Left ventricle myocardium inferior (tissue), 1 donor: ENCODE measurements at regions not wholly inside any gene's neighbourhood (a gene's known extent, or its start where the extent isn't known, plus 50 kb on each side); places are given as distances from the start of the nearest gene placed in this dataset.

Experiments used
- DNase-seq: peaks from one replicate; pipeline ENCODE4 v3.0.0-alpha.2; 2020
- H3K27ac ChIP-seq: fragments of 200-600 bp; replicated peaks from 2 replicates; pipeline ENCODE4 v1.8.0; 2021
- H3K27me3 ChIP-seq: fragments of 200-600 bp; 2 replicates; pipeline ENCODE4 v1.8.0; 2021; ENCODE audit warnings: low read depth
- H3K36me3 ChIP-seq: fragments of 200-600 bp; 2 replicates; pipeline ENCODE4 v1.8.0; 2021
- H3K4me1 ChIP-seq: fragments of 200-600 bp; 2 replicates; pipeline ENCODE4 v1.8.0; 2021
- H3K4me3 ChIP-seq: fragments of 200-600 bp; 2 replicates; pipeline ENCODE4 v1.8.0; 2021; ENCODE audit warnings: mild to moderate bottlenecking, moderate library complexity
- H3K9me3 ChIP-seq: fragments of 200-600 bp; replicated peaks from 2 replicates; pipeline ENCODE4 v1.8.0; 2021
- CTCF ChIP-seq: fragments of 200-600 bp; IDR thresholded peaks from 2 replicates; pipeline ENCODE4 v1.8.0; 2021; ENCODE audit warnings: antibody characterized with exemption, mild to moderate bottlenecking, borderline replicate concordance
- intact Hi-C: fragments of 100-400 bp; cut with micrococcal nuclease; formaldehyde crosslinking; loops from one replicate; pipeline ENCODE4 v1.11.0; 2022
- donor health status: DM: no; HTN: yes; CAD: no; lungs with severe emphysema.

- H3K9me3 ChIP-seq = no peaks in the 10 kb centered on the region
Observed at GRCh38 chr14:26794731-26795130, 196.9 kb upstream of the NOVA1 start.

GRCh38 chr14:26808407-26808806 is 210.6 kb upstream of the NOVA1 start:
- no peak overlapping the region for H3K27ac ChIP-seq
- DNase-seq = no peak
- H3K9me3 ChIP-seq = peaks cover 8% of the 10 kb centered on the region
- H3K4me3 ChIP-seq = no peak overlapping the region
- H3K36me3 ChIP-seq = no peaks in the 10 kb centered on the region
- H3K4me1 ChIP-seq = no peaks in the 10 kb centered on the region
- TF ChIP-seq CTCF = no peak
- intact Hi-C loops = no loop called here
- no peaks in the 10 kb centered on the region for H3K27me3 ChIP-seq

More at GRCh38 chr14:26794731-26795130, 196.9 kb upstream of the NOVA1 start:
- Histone ChIP-seq H3K27me3 (no peaks in the 10 kb centered on the region), H3K4me1 (no peaks in the 10 kb centered on the region), H3K27ac (no peak overlapping the region), H3K4me3 (no peak overlapping the region), H3K36me3 (no peaks in the 10 kb centered on the region)
- no peak for DNase-seq
- intact Hi-C loops = no loop called here
- TF ChIP-seq CTCF = no peak

GRCh38 chr14:26810631-26811030 is 212.8 kb upstream of the NOVA1 start:
- DNase-seq = no peak
- H3K4me1 ChIP-seq = no peaks in the 10 kb centered on the region
- no peak overlapping the region for H3K27ac ChIP-seq
- intact Hi-C loops = no loop called here
- no peaks in the 10 kb centered on the region for H3K27me3 ChIP-seq
- no peak for TF ChIP-seq CTCF
- no peaks in the 10 kb centered on the region for H3K9me3 ChIP-seq
- no peaks in the 10 kb centered on the region for H3K36me3 ChIP-seq
- H3K4me3 ChIP-seq = no peak overlapping the region

GRCh38 chr14:26811756-26812305 is 214.0 kb upstream of the NOVA1 start:
- DNase-seq = no peak
- Histone ChIP-seq H3K36me3 (no peaks in the 10 kb centered on the region), H3K4me3 (no peak overlapping the region), H3K9me3 (no peaks in the 10 kb centered on the region), H3K4me1 (no peaks in the 10 kb centered on the region), H3K27ac (no peak overlapping the region), H3K27me3 (no peaks in the 10 kb centered on the region)
- TF ChIP-seq CTCF = no peak
- intact Hi-C loops = no loop called here

- Histone ChIP-seq H3K27ac (no peak overlapping the region), H3K4me1 (no peaks in the 10 kb centered on the region), H3K9me3 (no peaks in the 10 kb centered on the region), H3K36me3 (no peaks in the 10 kb centered on the region), H3K4me3 (no peak overlapping the region), H3K27me3 (no peaks in the 10 kb centered on the region)
- TF ChIP-seq CTCF = no peak
- intact Hi-C loops = no loop called here
- DNase-seq = no peak
Observed at GRCh38 chr14:26820138-26820537, 222.3 kb upstream of the NOVA1 start.
